ENCODE measurements at regions not wholly inside any gene's neighbourhood (a gene's known extent, or its start where the extent isn't known, plus 50 kb on each side); places are given as distances from the start of the nearest gene placed in this dataset.

DNA sequence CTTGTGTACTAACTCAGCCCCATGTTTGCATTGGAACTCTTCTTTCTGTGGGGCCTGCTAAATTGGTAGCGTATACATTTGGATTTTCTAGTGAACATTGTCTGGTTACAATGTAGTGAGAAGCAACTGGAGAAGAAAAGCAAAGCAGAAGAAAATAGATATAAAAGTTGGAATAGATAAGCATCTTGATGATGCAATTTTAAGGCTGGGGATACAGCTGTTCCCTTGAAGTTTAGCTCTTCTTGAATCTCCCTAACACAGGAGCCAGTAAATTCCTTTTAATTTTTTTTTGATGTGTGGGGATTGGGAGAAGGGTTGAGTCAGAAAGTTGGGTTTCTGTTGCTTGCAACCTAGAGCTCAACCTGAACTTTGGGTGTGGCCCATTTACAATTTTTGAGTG lies 308.1 kb downstream of the STIM2 start:
- Mint-ChIP-seq H3K9me3 (peaks cover 2% of the 10 kb centered on the region), H3K36me3 (ENCODE audit: low read depth) (no peaks in the 10 kb centered on the region), H3K4me1 (no peaks in the 10 kb centered on the region), H3K27me3 (ENCODE audit: low read depth) (no peaks in the 10 kb centered on the region), H3K4me3 (no peak overlapping the region), H3K27ac (ENCODE audit: unreplicated experiment) (no peak overlapping the region)
- DNase-seq (ENCODE audit: low read depth, low spot score) = no peak
- TF ChIP-seq, protein P1, sequence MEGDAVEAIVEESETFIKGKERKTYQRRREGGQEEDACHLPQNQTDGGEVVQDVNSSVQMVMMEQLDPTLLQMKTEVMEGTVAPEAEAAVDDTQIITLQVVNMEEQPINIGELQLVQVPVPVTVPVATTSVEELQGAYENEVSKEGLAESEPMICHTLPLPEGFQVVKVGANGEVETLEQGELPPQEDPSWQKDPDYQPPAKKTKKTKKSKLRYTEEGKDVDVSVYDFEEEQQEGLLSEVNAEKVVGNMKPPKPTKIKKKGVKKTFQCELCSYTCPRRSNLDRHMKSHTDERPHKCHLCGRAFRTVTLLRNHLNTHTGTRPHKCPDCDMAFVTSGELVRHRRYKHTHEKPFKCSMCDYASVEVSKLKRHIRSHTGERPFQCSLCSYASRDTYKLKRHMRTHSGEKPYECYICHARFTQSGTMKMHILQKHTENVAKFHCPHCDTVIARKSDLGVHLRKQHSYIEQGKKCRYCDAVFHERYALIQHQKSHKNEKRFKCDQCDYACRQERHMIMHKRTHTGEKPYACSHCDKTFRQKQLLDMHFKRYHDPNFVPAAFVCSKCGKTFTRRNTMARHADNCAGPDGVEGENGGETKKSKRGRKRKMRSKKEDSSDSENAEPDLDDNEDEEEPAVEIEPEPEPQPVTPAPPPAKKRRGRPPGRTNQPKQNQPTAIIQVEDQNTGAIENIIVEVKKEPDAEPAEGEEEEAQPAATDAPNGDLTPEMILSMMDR (conservative IDR thresholded peaks at IDR 0.05) = no peak

DNA sequence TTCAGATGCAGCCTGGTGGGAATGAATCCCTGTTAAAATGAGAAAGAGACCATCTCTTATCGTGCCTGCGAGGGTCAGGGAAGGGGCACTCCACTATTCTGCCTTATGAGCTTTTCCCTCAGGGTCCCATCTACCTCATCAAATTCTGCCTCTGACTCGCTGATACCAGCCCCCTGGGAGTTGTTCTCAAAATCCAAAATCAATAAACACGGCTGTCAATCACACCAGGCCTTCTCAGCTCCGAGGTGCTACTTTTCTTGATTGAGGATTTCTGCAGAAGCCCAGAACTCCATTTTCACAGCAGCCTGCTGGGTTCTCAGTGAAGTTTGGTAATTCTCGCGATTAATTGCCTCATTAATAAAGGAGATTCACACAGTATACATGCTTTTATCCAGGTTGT lies 312.6 kb downstream of the STIM2 start:
- Mint-ChIP-seq H3K27me3 (ENCODE audit: low read depth) (no peaks in the 10 kb centered on the region), H3K4me3 (no peak overlapping the region), H3K4me1 (no peaks in the 10 kb centered on the region), H3K36me3 (ENCODE audit: low read depth) (no peaks in the 10 kb centered on the region), H3K9me3 (peaks cover 2% of the 10 kb centered on the region), H3K27ac (ENCODE audit: unreplicated experiment) (no peak overlapping the region)
- no peak for DNase-seq (ENCODE audit: low read depth, low spot score)
- TF ChIP-seq, protein P1 (conservative IDR thresholded peaks at IDR 0.05) = no peak

DNA sequence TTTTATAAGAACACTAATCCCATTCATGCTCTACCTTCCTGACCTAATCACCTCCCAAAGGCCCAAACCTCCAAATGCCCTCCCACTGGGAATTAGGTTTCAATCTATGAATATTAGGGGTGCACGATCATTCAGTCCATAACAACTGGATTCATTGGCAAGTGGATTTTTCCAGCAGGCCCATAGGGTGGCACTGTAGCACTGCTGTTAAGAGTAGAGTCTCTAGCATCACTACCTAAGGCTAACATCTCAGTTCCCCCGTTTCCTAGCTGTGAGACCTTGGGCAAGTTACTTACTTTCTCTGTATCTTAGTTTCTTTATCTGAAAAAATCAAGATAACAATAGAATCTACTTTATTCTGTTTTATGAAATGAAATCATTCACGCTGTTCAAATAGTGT lies 315.8 kb downstream of the STIM2 start:
- Mint-ChIP-seq H3K27me3 (ENCODE audit: low read depth) (no peaks in the 10 kb centered on the region), H3K36me3 (ENCODE audit: low read depth) (no peaks in the 10 kb centered on the region), H3K27ac (ENCODE audit: unreplicated experiment) (no peak overlapping the region), H3K9me3 (peaks cover 2% of the 10 kb centered on the region), H3K4me1 (no peaks in the 10 kb centered on the region), H3K4me3 (no peak overlapping the region)
- TF ChIP-seq, protein P1 (conservative IDR thresholded peaks at IDR 0.05) = peak; percentile 64
- no peak for DNase-seq (ENCODE audit: low read depth, low spot score)

DNA sequence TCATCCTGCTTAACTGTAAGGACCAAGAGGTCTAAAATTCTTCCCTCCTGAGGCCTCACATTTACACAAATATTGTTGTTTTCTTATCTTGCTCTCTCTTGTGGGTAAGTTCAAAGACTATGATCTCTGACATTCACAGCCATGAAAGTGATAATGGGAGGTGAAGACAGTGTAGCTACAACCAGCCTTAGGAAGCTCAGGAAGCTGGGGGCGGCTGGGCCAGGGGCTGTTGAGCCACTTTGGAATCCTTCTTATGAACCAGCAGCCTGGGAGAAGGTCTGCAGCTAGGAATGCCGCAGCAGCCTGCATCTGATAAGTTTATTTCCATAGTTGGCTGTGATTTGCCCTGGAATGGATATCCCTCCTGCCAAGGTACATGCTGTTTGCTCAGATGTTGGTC lies 316.2 kb downstream of the STIM2 start:
- H3K36me3 Mint-ChIP-seq (ENCODE audit: low read depth) = no peaks in the 10 kb centered on the region
- TF ChIP-seq, protein P1 (conservative IDR thresholded peaks at IDR 0.05) = no peak
- no peak overlapping the region for H3K27ac Mint-ChIP-seq (ENCODE audit: unreplicated experiment)
- no peaks in the 10 kb centered on the region for H3K9me3 Mint-ChIP-seq
- DNase-seq (ENCODE audit: low read depth, low spot score) = no peak
- H3K4me3 Mint-ChIP-seq = no peak overlapping the region
- H3K4me1 Mint-ChIP-seq = no peaks in the 10 kb centered on the region
- no peaks in the 10 kb centered on the region for H3K27me3 Mint-ChIP-seq (ENCODE audit: low read depth)

DNA sequence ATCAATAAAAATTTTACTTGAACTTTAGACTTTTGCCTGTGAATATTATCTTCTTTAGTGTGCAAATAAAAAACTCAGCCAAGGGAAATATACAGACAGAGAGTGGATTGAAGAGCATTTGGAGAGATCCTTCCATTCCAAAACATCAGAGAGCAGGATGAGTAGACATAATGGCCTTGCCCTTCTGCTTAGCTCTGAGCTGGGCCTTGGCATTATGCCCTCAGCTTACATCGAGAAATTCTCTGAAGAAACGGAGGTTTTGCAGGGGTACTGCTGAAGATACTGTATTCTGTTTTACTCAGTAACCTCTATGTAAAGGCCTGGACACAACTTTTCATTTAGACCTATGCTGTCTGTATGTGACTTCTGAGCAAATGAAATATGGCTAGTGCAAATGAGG lies 317.4 kb downstream of the STIM2 start:
- TF ChIP-seq, protein P1 (conservative IDR thresholded peaks at IDR 0.05) = no peak
- H3K9me3 Mint-ChIP-seq = no peaks in the 10 kb centered on the region
- H3K4me1 Mint-ChIP-seq = no peaks in the 10 kb centered on the region
- H3K27me3 Mint-ChIP-seq (ENCODE audit: low read depth) = no peaks in the 10 kb centered on the region
- no peak overlapping the region for H3K4me3 Mint-ChIP-seq
- no peak for DNase-seq (ENCODE audit: low read depth, low spot score)
- H3K27ac Mint-ChIP-seq (ENCODE audit: unreplicated experiment) = no peak overlapping the region
- H3K36me3 Mint-ChIP-seq (ENCODE audit: low read depth) = no peaks in the 10 kb centered on the region

DNA sequence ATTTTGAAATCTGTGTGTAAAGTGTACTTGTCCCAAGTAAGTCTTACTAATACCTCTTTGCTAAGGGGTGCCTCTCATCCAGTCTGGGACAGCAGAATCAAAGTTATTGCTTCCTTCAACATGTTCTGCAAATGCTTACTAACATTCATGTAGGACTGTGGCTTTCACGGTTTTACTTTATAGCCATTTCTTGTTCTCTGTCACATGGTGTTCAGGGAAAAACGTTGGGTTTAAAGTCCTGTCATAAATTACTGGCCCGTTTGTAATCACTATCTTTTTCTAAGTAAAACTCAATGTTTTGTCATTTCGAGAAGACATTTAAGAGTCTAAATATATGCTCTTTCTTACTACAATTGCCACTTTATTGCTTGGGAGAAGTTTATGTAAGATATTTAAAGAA lies 321.1 kb downstream of the STIM2 start:
- H3K4me1 Mint-ChIP-seq = no peaks in the 10 kb centered on the region
- TF ChIP-seq, protein P1 (conservative IDR thresholded peaks at IDR 0.05) = no peak
- DNase-seq (ENCODE audit: low read depth, low spot score) = no peak
- no peaks in the 10 kb centered on the region for H3K9me3 Mint-ChIP-seq
- no peak overlapping the region for H3K27ac Mint-ChIP-seq (ENCODE audit: unreplicated experiment)
- no peaks in the 10 kb centered on the region for H3K27me3 Mint-ChIP-seq (ENCODE audit: low read depth)
- H3K36me3 Mint-ChIP-seq (ENCODE audit: low read depth) = no peaks in the 10 kb centered on the region
- no peak overlapping the region for H3K4me3 Mint-ChIP-seq

All from neural crest cell (in vitro differentiated cells).